NOMO-1 (cell line): ENCODE measurements at regions not wholly inside any gene's neighbourhood (a gene's known extent, or its start where the extent isn't known, plus 50 kb on each side); places are given as distances from the start of the nearest gene placed in this dataset.

ENCODE experiments used
- DNase-seq, 2 experiments: peaks; one replicate each; lab custom pipeline; 2025; ENCODE audit not compliant: unreplicated experiment in 2 of 2; lab: John Stamatoyannopoulos, UW

- DNase-seq: no peak
Measured at GRCh38 chr16:54231919-54232318, 54.7 kb downstream of the IRX3 start.

- DNase-seq: no peak
Measured at GRCh38 chr16:54231336-54231735, 55.3 kb downstream of the IRX3 start.

GRCh38 chr16:54228325-54228724, 58.3 kb downstream of the IRX3 start:
- DNase-seq: no peak

- no peak for DNase-seq
Measured at GRCh38 chr16:54226296-54227010, 60.1 kb downstream of the IRX3 start.

GRCh38 chr16:54219709-54220108, 66.9 kb downstream of the IRX3 start:
- DNase-seq: no peak

- DNase-seq: no peak
Measured at GRCh38 chr16:54216688-54217087, 69.9 kb downstream of the IRX3 start.

GRCh38 chr16:54216268-54216667, 70.3 kb downstream of the IRX3 start:
- no peak for DNase-seq

GRCh38 chr16:54215471-54215870, 71.1 kb downstream of the IRX3 start:
- DNase-seq: no peak

- no peak for DNase-seq
Measured at GRCh38 chr16:54213322-54213721, 73.3 kb downstream of the IRX3 start.

- DNase-seq: no peak
Measured at GRCh38 chr16:54212893-54213292, 73.7 kb downstream of the IRX3 start.

GRCh38 chr16:54211203-54211602, 75.4 kb downstream of the IRX3 start:
- peak in 1 of 2 experiments; percentile 2 for DNase-seq

- DNase-seq: peak; percentile 9 to 22
Measured at GRCh38 chr16:54210452-54211125, 76.0 kb downstream of the IRX3 start.

- no peak for DNase-seq
Measured at GRCh38 chr16:54208237-54208636, 78.3 kb downstream of the IRX3 start.

- DNase-seq: no peak
Measured at GRCh38 chr16:54207837-54208236, 78.8 kb downstream of the IRX3 start.

GRCh38 chr16:54204756-54205155, 81.8 kb downstream of the IRX3 start:
- DNase-seq: no peak

GRCh38 chr16:54203851-54204505, 82.6 kb downstream of the IRX3 start:
- no peak for DNase-seq

GRCh38 chr16:54203384-54203783, 83.2 kb downstream of the IRX3 start:
- no peak for DNase-seq
